H9 (cell line): ENCODE measurements at regions not wholly inside any gene's neighbourhood (a gene's known extent, or its start where the extent isn't known, plus 50 kb on each side); places are given as distances from the start of the nearest gene placed in this dataset.

Source experiments
- DNase-seq: peaks from one replicate; pipeline ENCODE4 v3.0.0-alpha.2; 2017
- H2AFZ ChIP-seq: one replicate; pipeline ENCODE4 v1.6.1; 2013; ENCODE audit warnings: mild to moderate bottlenecking, low read length, control low read depth, moderate library complexity
- H2AK5ac ChIP-seq: 2 replicates; pipeline ENCODE4 v1.6.1; 2013; ENCODE audit warnings: low read length, control low read depth, mixed read lengths; ENCODE audit not compliant: insufficient read length
- H2BK120ac ChIP-seq: one replicate; pipeline ENCODE4 v1.6.1; 2013; ENCODE audit warnings: low read depth, mild to moderate bottlenecking, low read length, control low read depth, inconsistent platforms; ENCODE audit not compliant: poor library complexity, severe bottlenecking
- H2BK12ac ChIP-seq: 2 replicates; pipeline ENCODE4 v1.6.1; 2013; ENCODE audit warnings: low read length, control low read depth, mixed read lengths, low read depth; ENCODE audit not compliant: insufficient read length
- H2BK15ac ChIP-seq: 2 replicates; pipeline ENCODE4 v1.6.1; 2013; ENCODE audit warnings: low read depth, low read length, control low read depth
- H2BK20ac ChIP-seq: one replicate; pipeline ENCODE4 v1.6.1; 2013; ENCODE audit warnings: low read depth, mild to moderate bottlenecking, low read length, control low read depth, inconsistent platforms; ENCODE audit not compliant: poor library complexity, severe bottlenecking
- H2BK5ac ChIP-seq: 2 replicates; pipeline ENCODE4 v1.6.1; 2013; ENCODE audit warnings: low read length, control low read depth, mixed read lengths; ENCODE audit not compliant: insufficient read length
- H3K14ac ChIP-seq: 2 replicates; pipeline ENCODE4 v1.6.1; 2013; ENCODE audit warnings: low read length, control low read depth; ENCODE audit not compliant: insufficient read depth
- H3K18ac ChIP-seq: 2 replicates; pipeline ENCODE4 v1.6.1; 2013; ENCODE audit warnings: low read depth, mild to moderate bottlenecking, mixed read lengths, low read length, control low read depth; ENCODE audit not compliant: insufficient read length
- H3K23ac ChIP-seq: 2 replicates; pipeline ENCODE4 v1.6.1; 2013; ENCODE audit warnings: low read length, control low read depth, mixed read lengths, low read depth; ENCODE audit not compliant: insufficient read length
- H3K23me2 ChIP-seq: 2 replicates; pipeline ENCODE4 v1.6.1; 2013; ENCODE audit warnings: low read depth, mild to moderate bottlenecking, mixed read lengths, low read length, control low read depth; ENCODE audit not compliant: insufficient read length, poor library complexity, severe bottlenecking
- H3K27ac ChIP-seq: 2 replicates; pipeline ENCODE4 v1.5.1; 2013; ENCODE audit warnings: low read length, control low read depth, mixed read lengths, low read depth; ENCODE audit not compliant: insufficient read length
- H3K27me3 ChIP-seq: 2 replicates; pipeline ENCODE4 v1.6.1; 2013; ENCODE audit warnings: low read length, control low read depth, inconsistent platforms; ENCODE audit not compliant: insufficient read depth
- H3K4ac ChIP-seq: 2 replicates; pipeline ENCODE4 v1.6.1; 2013; ENCODE audit warnings: low read depth, mild to moderate bottlenecking, control low read depth, inconsistent platforms, low read length, moderate library complexity
- H3K4me1 ChIP-seq: 2 replicates; pipeline ENCODE4 v1.6.1; 2013; ENCODE audit warnings: low read length, control low read depth, inconsistent platforms; ENCODE audit not compliant: insufficient read depth
- H3K4me2 ChIP-seq: 2 replicates; pipeline ENCODE4 v1.6.1; 2013; ENCODE audit warnings: low read length, control low read depth, mixed read lengths; ENCODE audit not compliant: insufficient read length, insufficient read depth
- H3K56ac ChIP-seq: 2 replicates; pipeline ENCODE4 v1.6.1; 2013; ENCODE audit warnings: low read depth, mild to moderate bottlenecking, mixed read lengths, low read length, control low read depth; ENCODE audit not compliant: insufficient read length
- H3K79me1 ChIP-seq: 2 replicates; pipeline ENCODE4 v1.6.1; 2013; ENCODE audit warnings: low read depth, mild to moderate bottlenecking, moderate library complexity, low read length, control low read depth, inconsistent platforms; ENCODE audit not compliant: insufficient read depth, poor library complexity, severe bottlenecking
- H3K79me2 ChIP-seq: 2 replicates; pipeline ENCODE4 v1.6.1; 2013; ENCODE audit warnings: low read length, control low read depth, inconsistent platforms; ENCODE audit not compliant: insufficient read depth
- H3K9ac ChIP-seq: 2 replicates; pipeline ENCODE4 v1.6.1; 2013; ENCODE audit warnings: low read length, control low read depth, mixed read lengths; ENCODE audit not compliant: insufficient read length; ENCODE audit errors: extremely low read depth
- H3K9me3 ChIP-seq: one replicate; pipeline ENCODE4 v1.6.1; 2013; ENCODE audit warnings: low read depth, low read length, inconsistent platforms; ENCODE audit not compliant: control insufficient read depth
- H3T11ph ChIP-seq: one replicate; pipeline ENCODE4 v1.6.1; 2013; ENCODE audit warnings: mild to moderate bottlenecking, low read length, control low read depth, inconsistent platforms
- H4K20me1 ChIP-seq: one replicate; pipeline ENCODE4 v1.6.1; 2013; ENCODE audit not compliant: control insufficient read depth, insufficient read length, insufficient read depth
- H4K5ac ChIP-seq: 2 replicates; pipeline ENCODE4 v1.6.1; 2013; ENCODE audit warnings: low read depth, mild to moderate bottlenecking, mixed read lengths, low read length, control low read depth; ENCODE audit not compliant: insufficient read length
- H4K8ac ChIP-seq: replicated peaks from 2 replicates; pipeline ENCODE4 v1.6.1; 2013; ENCODE audit warnings: low read length, control low read depth, mixed read lengths, low read depth; ENCODE audit not compliant: insufficient read length
- H4K91ac ChIP-seq: 2 replicates; pipeline ENCODE4 v1.6.1; 2013; ENCODE audit warnings: low read depth, mild to moderate bottlenecking, moderate library complexity, mixed read lengths, low read length, control low read depth; ENCODE audit not compliant: insufficient read length
- H3K27ac Mint-ChIP-seq, 3 experiments: 2 replicates in 2 of 3; 3 replicates in 1 of 3; pipeline ENCODE4 v1.8.0; 2020 to 2021; ENCODE audit warnings: mixed read lengths in 3 of 3, mild to moderate bottlenecking in 1 of 3, moderate library complexity in 1 of 3
- H3K27me3 Mint-ChIP-seq: 2 replicates; pipeline ENCODE4 v1.8.0; 2021; ENCODE audit warnings: low read depth, mild to moderate bottlenecking, moderate library complexity, mixed read lengths
- H3K36me3 Mint-ChIP-seq, 3 experiments: 2 replicates in 2 of 3; 3 replicates in 1 of 3; pipeline ENCODE4 v1.8.0; 2020 to 2021; ENCODE audit warnings: low read depth in 3 of 3, mixed read lengths in 3 of 3; ENCODE audit not compliant: insufficient read depth in 1 of 3
- H3K4me1 Mint-ChIP-seq, 2 experiments: 2 replicates each; pipeline ENCODE4 v1.8.0; 2020; ENCODE audit warnings: mixed read lengths in 2 of 2
- H3K4me3 Mint-ChIP-seq, 2 experiments: 2 replicates in 1 of 2; 3 replicates in 1 of 2; pipeline ENCODE4 v1.8.0; 2020 to 2021; ENCODE audit warnings: mild to moderate bottlenecking in 2 of 2, mixed read lengths in 2 of 2, moderate library complexity in 1 of 2
- H3K9me3 Mint-ChIP-seq, 2 experiments: 2 replicates in 1 of 2; 3 replicates in 1 of 2; pipeline ENCODE4 v1.8.0; 2020; ENCODE audit warnings: mild to moderate bottlenecking in 2 of 2, mixed read lengths in 2 of 2, moderate library complexity in 1 of 2
- CTCF ChIP-seq: fragments of 200-600 bp; sonication (generic); conservative IDR thresholded peaks from 3 replicates; pipeline ENCODE4 v1.8.0; 2021; ENCODE audit warnings: antibody characterized with exemption, mild to moderate bottlenecking
- WGBS: extraction: QIAGEN DNeasy Blood & Tissue Kit; methylation state at CpG from one replicate; pipeline ENCODE4 v1.1.7; 2013; ENCODE audit warnings: missing lambda C conversion rate, low lambda C conversion rate, mixed read lengths; ENCODE audit not compliant: insufficient read length; ENCODE audit errors: extremely low coverage; 5-methylcytosine and 5-hydroxymethylcytosine counted together

GRCh38 chr1:30140566-30140965 lies 582.8 kb downstream of the MATN1 start:
- Histone ChIP-seq H2BK20ac (no peak overlapping the region), H2BK15ac (no peak overlapping the region), H4K91ac (no peak overlapping the region), H3K18ac (no peak overlapping the region), H2AK5ac (no peak overlapping the region), H2BK5ac (no peak overlapping the region), H3K9ac (no peak overlapping the region), H3K9me3 (peaks cover 7% of the 10 kb centered on the region), H3T11ph (no peak overlapping the region), H2BK12ac (no peak overlapping the region), H3K79me1 (no peaks in the 10 kb centered on the region), H3K27me3 (no peaks in the 10 kb centered on the region), H3K23ac (no peak overlapping the region), H3K27ac (no peak overlapping the region), H4K8ac (no peak overlapping the region), H2AFZ (no peak overlapping the region), H2BK120ac (no peak overlapping the region), H4K20me1 (no peaks in the 10 kb centered on the region), H3K79me2 (no peaks in the 10 kb centered on the region), H4K5ac (no peak overlapping the region), H3K56ac (no peak overlapping the region), H3K14ac (no peak overlapping the region), H3K4me2 (no peak overlapping the region), H3K4ac (no peak overlapping the region), H3K4me1 (no peaks in the 10 kb centered on the region), H3K23me2 (no peaks in the 10 kb centered on the region)
- Mint-ChIP-seq H3K27ac (no peak overlapping the region; a peak in 1 of 7 replicates), H3K9me3 (peaks cover 15 to 26% of the 10 kb centered on the region in 2 experiments), H3K27me3 (peaks cover 4% of the 10 kb centered on the region), H3K36me3 (peaks cover 7 to 12% (median 8%) of the 10 kb centered on the region in 3 experiments), H3K4me1 (no peaks in the 10 kb centered on the region), H3K4me3 (no peak overlapping the region)
- no peak for DNase-seq
- no peak for TF ChIP-seq CTCF
- no CpG with 5 or more reads among the region's 7 CpGs for WGBS
